22Rv1 (cell line): ENCODE measurements at regions not wholly inside any gene's neighbourhood (a gene's known extent, or its start where the extent isn't known, plus 50 kb on each side); places are given as distances from the start of the nearest gene placed in this dataset.

ENCODE experiments used
- ZFX ChIP-seq: fragments of 450-650 bp; IDR thresholded peaks from 2 replicates; pipeline ENCODE4 v1.6.1; 2017; ENCODE audit warnings: antibody characterized with exemption, borderline replicate concordance
- TF ChIP-seq, protein P1 (sequence below): fragments of 450-650 bp; IDR thresholded peaks from 2 replicates; pipeline ENCODE4 v1.5.1; 2017; ENCODE audit warnings: mild to moderate bottlenecking

- TF ChIP-seq, protein P1, sequence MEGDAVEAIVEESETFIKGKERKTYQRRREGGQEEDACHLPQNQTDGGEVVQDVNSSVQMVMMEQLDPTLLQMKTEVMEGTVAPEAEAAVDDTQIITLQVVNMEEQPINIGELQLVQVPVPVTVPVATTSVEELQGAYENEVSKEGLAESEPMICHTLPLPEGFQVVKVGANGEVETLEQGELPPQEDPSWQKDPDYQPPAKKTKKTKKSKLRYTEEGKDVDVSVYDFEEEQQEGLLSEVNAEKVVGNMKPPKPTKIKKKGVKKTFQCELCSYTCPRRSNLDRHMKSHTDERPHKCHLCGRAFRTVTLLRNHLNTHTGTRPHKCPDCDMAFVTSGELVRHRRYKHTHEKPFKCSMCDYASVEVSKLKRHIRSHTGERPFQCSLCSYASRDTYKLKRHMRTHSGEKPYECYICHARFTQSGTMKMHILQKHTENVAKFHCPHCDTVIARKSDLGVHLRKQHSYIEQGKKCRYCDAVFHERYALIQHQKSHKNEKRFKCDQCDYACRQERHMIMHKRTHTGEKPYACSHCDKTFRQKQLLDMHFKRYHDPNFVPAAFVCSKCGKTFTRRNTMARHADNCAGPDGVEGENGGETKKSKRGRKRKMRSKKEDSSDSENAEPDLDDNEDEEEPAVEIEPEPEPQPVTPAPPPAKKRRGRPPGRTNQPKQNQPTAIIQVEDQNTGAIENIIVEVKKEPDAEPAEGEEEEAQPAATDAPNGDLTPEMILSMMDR = no peak
- TF ChIP-seq ZFX = no peak
These were observed 160.4 kb upstream of the SSTR1 start for GRCh38 chr14:38047195-38047902.
